ENCODE measurements at regions not wholly inside any gene's neighbourhood (a gene's known extent, or its start where the extent isn't known, plus 50 kb on each side); places are given as distances from the start of the nearest gene placed in this dataset.
"Not testable (repeated sequence)": the region's sequence is repeated elsewhere in the genome, so short reads cannot be mapped to it uniquely, and the experiment has no call there.

DNA sequence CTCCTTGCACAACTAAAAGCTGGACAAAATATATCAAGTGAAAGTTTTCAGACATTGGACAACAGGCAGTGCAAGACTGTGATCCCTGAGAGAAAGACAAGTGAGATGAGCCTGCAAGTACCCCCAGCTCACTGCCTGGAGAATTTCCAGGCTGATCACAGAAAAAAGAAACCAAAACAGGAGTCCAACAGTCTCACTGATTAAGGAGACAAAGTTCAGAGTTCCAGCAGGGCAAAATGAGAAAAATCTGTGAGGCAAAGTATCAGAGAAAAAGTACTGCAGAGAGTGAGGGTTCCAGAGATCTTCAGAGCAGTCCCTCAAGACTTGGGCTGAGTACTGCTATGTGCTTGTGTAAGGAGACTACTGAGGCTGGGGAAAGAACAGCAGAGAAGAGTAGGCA lies 56.0 kb upstream of the PRSS3 start:
- DNase-seq (ENCODE audit: low spot score, unreplicated experiment) = no peak
- no peak overlapping the region for H3K4me3 Mint-ChIP-seq (ENCODE audit: low read depth)
- H3K4me1 Mint-ChIP-seq (ENCODE audit: low read depth) = no peaks in the 10 kb centered on the region
- H3K9me3 Mint-ChIP-seq (ENCODE audit: low read depth) = no peaks in the 10 kb centered on the region
- TF ChIP-seq, protein P1, sequence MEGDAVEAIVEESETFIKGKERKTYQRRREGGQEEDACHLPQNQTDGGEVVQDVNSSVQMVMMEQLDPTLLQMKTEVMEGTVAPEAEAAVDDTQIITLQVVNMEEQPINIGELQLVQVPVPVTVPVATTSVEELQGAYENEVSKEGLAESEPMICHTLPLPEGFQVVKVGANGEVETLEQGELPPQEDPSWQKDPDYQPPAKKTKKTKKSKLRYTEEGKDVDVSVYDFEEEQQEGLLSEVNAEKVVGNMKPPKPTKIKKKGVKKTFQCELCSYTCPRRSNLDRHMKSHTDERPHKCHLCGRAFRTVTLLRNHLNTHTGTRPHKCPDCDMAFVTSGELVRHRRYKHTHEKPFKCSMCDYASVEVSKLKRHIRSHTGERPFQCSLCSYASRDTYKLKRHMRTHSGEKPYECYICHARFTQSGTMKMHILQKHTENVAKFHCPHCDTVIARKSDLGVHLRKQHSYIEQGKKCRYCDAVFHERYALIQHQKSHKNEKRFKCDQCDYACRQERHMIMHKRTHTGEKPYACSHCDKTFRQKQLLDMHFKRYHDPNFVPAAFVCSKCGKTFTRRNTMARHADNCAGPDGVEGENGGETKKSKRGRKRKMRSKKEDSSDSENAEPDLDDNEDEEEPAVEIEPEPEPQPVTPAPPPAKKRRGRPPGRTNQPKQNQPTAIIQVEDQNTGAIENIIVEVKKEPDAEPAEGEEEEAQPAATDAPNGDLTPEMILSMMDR (IDR thresholded peaks at IDR 0.05; ENCODE audit: unreplicated experiment) = no peak
- H3K36me3 Mint-ChIP-seq (ENCODE audit: insufficient read depth) = no peaks in the 10 kb centered on the region
- no peak overlapping the region for H3K27ac Mint-ChIP-seq
- no peaks in the 10 kb centered on the region for H3K27me3 Mint-ChIP-seq

- Mint-ChIP-seq H3K4me3 (ENCODE audit: low read depth) (no peak overlapping the region), H3K9me3 (ENCODE audit: low read depth) (no peaks in the 10 kb centered on the region), H3K27ac (no peak overlapping the region), H3K4me1 (ENCODE audit: low read depth) (no peaks in the 10 kb centered on the region), H3K36me3 (ENCODE audit: insufficient read depth) (no peaks in the 10 kb centered on the region), H3K27me3 (no peaks in the 10 kb centered on the region)
- no peak for DNase-seq (ENCODE audit: low spot score, unreplicated experiment)
- TF ChIP-seq, protein P1 (IDR thresholded peaks at IDR 0.05; ENCODE audit: unreplicated experiment) = no peak
Measured at GRCh38 chr9:33740075-33740474, 55.3 kb upstream of the PRSS3 start.

DNA sequence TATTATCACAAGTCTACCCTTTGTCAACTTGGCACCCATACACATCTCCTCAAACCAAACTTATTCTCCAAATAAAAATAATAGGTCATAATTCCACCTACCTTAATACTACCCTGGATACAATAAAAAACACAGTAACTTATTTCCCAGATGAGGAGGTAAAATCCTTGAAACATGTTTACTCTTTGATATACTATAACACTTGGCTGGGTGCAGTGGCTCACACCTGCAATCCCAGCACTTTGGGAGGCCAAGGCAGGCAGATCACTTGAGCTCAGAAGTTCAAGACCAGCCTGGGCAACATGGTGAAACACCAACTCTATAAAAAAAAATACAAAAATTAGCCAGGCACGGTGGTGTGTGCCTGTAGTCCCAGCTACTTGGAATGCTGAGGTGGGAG lies 54.4 kb upstream of the PRSS3 start:
- not testable (repeated sequence) for H3K4me3 Mint-ChIP-seq (ENCODE audit: low read depth); DNase-seq (ENCODE audit: low spot score, unreplicated experiment); H3K4me1 Mint-ChIP-seq (ENCODE audit: low read depth); H3K27me3 Mint-ChIP-seq; H3K9me3 Mint-ChIP-seq (ENCODE audit: low read depth); H3K36me3 Mint-ChIP-seq (ENCODE audit: insufficient read depth); H3K27ac Mint-ChIP-seq

DNA sequence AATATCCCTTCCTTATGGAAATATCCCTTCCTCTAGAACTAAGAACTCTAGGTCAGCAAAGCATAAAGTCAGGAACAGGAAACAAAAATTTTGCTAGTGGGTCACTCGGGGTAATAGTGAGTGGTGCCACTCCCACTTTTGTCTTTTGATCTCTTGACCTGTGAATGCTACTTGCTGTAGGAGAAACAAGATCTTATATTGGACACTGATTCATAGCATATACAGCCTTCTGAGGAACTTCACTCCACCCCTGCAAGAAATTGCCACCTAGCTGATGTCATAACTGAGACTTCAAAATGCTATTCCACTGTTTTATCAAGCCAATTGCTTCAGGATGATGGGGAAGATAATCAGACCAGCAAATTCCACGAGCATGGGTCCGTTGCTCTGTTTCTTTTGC lies 53.3 kb upstream of the PRSS3 start:
- no peak for DNase-seq (ENCODE audit: low spot score, unreplicated experiment)
- Mint-ChIP-seq H3K9me3 (ENCODE audit: low read depth) (no peaks in the 10 kb centered on the region), H3K4me1 (ENCODE audit: low read depth) (no peaks in the 10 kb centered on the region), H3K27me3 (no peaks in the 10 kb centered on the region), H3K4me3 (ENCODE audit: low read depth) (no peak overlapping the region), H3K36me3 (ENCODE audit: insufficient read depth) (no peaks in the 10 kb centered on the region), H3K27ac (no peak overlapping the region)
- TF ChIP-seq, protein P1 (IDR thresholded peaks at IDR 0.05; ENCODE audit: unreplicated experiment) = no peak

DNA sequence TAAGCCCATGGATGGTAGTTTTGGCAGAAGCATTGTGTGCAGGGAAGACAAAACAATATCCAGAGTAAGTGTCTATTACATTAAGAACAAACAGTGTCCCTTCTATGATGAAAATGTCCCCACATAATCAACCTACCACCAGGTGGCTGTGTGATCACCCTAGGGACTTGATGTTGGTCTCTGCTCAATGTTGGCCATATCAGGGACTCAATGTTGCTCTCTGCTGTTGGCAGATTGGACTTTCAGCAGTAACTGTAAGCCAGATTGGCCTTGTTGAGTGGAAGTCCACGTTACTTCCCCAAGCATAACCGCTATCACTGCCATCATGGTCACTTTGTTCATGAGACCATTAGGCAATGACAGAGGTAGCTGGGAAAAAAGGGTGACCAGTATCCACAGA lies 52.8 kb upstream of the PRSS3 start:
- no peaks in the 10 kb centered on the region for H3K36me3 Mint-ChIP-seq (ENCODE audit: insufficient read depth)
- no peaks in the 10 kb centered on the region for H3K4me1 Mint-ChIP-seq (ENCODE audit: low read depth)
- no peaks in the 10 kb centered on the region for H3K27me3 Mint-ChIP-seq
- H3K4me3 Mint-ChIP-seq (ENCODE audit: low read depth) = no peak overlapping the region
- H3K9me3 Mint-ChIP-seq (ENCODE audit: low read depth) = no peaks in the 10 kb centered on the region
- TF ChIP-seq, protein P1 (IDR thresholded peaks at IDR 0.05; ENCODE audit: unreplicated experiment) = peak; percentile 7
- no peak for DNase-seq (ENCODE audit: low spot score, unreplicated experiment)
- H3K27ac Mint-ChIP-seq = no peak overlapping the region

Measured in progenitor cell of endocrine pancreas (in vitro differentiated cells).